EH (cell line): ENCODE measurements at regions not wholly inside any gene's neighbourhood (a gene's known extent, or its start where the extent isn't known, plus 50 kb on each side); places are given as distances from the start of the nearest gene placed in this dataset.
A peak's percentile ranks its signal among the peaks of the same experiment; 100 is the strongest.

Experiments
- DNase-seq: peaks from one replicate; pipeline ENCODE4 v3.0.0-alpha.2; 2015; ENCODE audit warnings: low read depth

GRCh38 chr2:158006961-158007719 is 94.5 kb upstream of the UPP2 start:
- no peak for DNase-seq

GRCh38 chr2:158004126-158004764 is 97.4 kb upstream of the UPP2 start:
- peak; percentile 40 for DNase-seq

- DNase-seq, result no peak
Measured at GRCh38 chr2:158002079-158002478, 99.6 kb upstream of the UPP2 start.

- no peak for DNase-seq
Measured at GRCh38 chr2:157996799-157997198, 104.9 kb upstream of the UPP2 start.

- DNase-seq, result no peak
Measured at GRCh38 chr2:157995117-157995516, 106.6 kb upstream of the UPP2 start.

GRCh38 chr2:157991932-157992331 is 109.7 kb upstream of the UPP2 start:
- DNase-seq, result no peak

GRCh38 chr2:157990173-157990572 is 111.5 kb upstream of the UPP2 start:
- no peak for DNase-seq

GRCh38 chr2:157989227-157989626 is 112.4 kb upstream of the UPP2 start:
- DNase-seq, result no peak

- no peak for DNase-seq
Measured at GRCh38 chr2:157986761-157987160, 110.6 kb upstream of the ACVR1 start.

GRCh38 chr2:157984866-157985265 is 108.7 kb upstream of the ACVR1 start:
- DNase-seq, result no peak

- no peak for DNase-seq
Measured at GRCh38 chr2:157980020-157980419, 103.9 kb upstream of the ACVR1 start.

GRCh38 chr2:157971702-157972101 is 95.6 kb upstream of the ACVR1 start:
- no peak for DNase-seq

- no peak for DNase-seq
Measured at GRCh38 chr2:157967856-157968255, 91.7 kb upstream of the ACVR1 start.

- no peak for DNase-seq
Measured at GRCh38 chr2:157959249-157959648, 83.1 kb upstream of the ACVR1 start.

GRCh38 chr2:157957596-157957995 is 81.5 kb upstream of the ACVR1 start:
- no peak for DNase-seq

- no peak for DNase-seq
Measured at GRCh38 chr2:157952558-157952957, 76.4 kb upstream of the ACVR1 start.

- DNase-seq, result no peak
Measured at GRCh38 chr2:157948856-157949255, 72.7 kb upstream of the ACVR1 start.

- no peak for DNase-seq
Measured at GRCh38 chr2:157946919-157947557, 70.9 kb upstream of the ACVR1 start.

GRCh38 chr2:157940024-157940423 is 63.9 kb upstream of the ACVR1 start:
- no peak for DNase-seq

GRCh38 chr2:157938556-157938955 is 62.4 kb upstream of the ACVR1 start:
- DNase-seq, result peak; percentile 7

GRCh38 chr2:157936406-157936805 is 60.3 kb upstream of the ACVR1 start:
- DNase-seq, result no peak

- DNase-seq, result no peak
Measured at GRCh38 chr2:157935378-157935906, 59.3 kb upstream of the ACVR1 start.
